Natural killer cell (primary cell): ENCODE measurements at regions not wholly inside any gene's neighbourhood (a gene's known extent, or its start where the extent isn't known, plus 50 kb on each side); places are given as distances from the start of the nearest gene placed in this dataset.
"Not testable (repeated sequence)": the region's sequence is repeated elsewhere in the genome, so short reads cannot be mapped to it uniquely, and the experiment has no call there.

Experiments
- ATAC-seq, 3 donors: fragments of 150-1000 bp in 2 of 3; fragments of 200-7000 bp in 1 of 3; cut with Tn5 transposase; 1 replicate in 1 of 3; 2 replicates in 2 of 3; pipeline ENCODE4 v1.10.0; 2021; ENCODE audit warnings: mild to moderate bottlenecking in 2 of 3, moderate library complexity in 2 of 3
- DNase-seq, 2 donors: peaks; one replicate each; pipeline versions ENCODE4 v3.0.0 to v3.0.0-alpha.2; 2013 to 2021; ENCODE audit warnings: mixed read lengths in 1 of 2
- H3K27ac ChIP-seq: one replicate; pipeline ENCODE4 v1.5.1; 2013; ENCODE audit warnings: mild to moderate bottlenecking, low read length
- H3K27me3 ChIP-seq: one replicate; pipeline ENCODE4 v1.6.1; 2013; ENCODE audit warnings: low read length; ENCODE audit not compliant: control insufficient read depth, insufficient read depth
- H3K36me3 ChIP-seq: one replicate; pipeline ENCODE4 v1.6.1; 2013; ENCODE audit warnings: low read length; ENCODE audit not compliant: control insufficient read depth, insufficient read depth
- H3K4me1 ChIP-seq: one replicate; pipeline ENCODE4 v1.6.1; 2013; ENCODE audit warnings: low read length; ENCODE audit not compliant: control insufficient read depth, insufficient read depth
- H3K4me3 ChIP-seq: one replicate; pipeline ENCODE4 v1.5.1; 2013; ENCODE audit warnings: low read length
- H3K9me3 ChIP-seq: one replicate; pipeline ENCODE4 v1.6.1; 2013; ENCODE audit warnings: low read length; ENCODE audit not compliant: control insufficient read depth, insufficient read depth
- H3K27ac Mint-ChIP-seq, 2 donors: one replicate each; pipeline ENCODE4 v1.8.0; 2022; ENCODE audit warnings: mild to moderate bottlenecking in 2 of 2, mixed read lengths in 2 of 2, moderate library complexity in 1 of 2
- H3K27me3 Mint-ChIP-seq, 2 donors: one replicate each; pipeline ENCODE4 v1.8.0; 2022; ENCODE audit warnings: low read depth in 2 of 2, mixed read lengths in 2 of 2
- H3K36me3 Mint-ChIP-seq: one replicate; pipeline ENCODE4 v1.8.0; 2022; ENCODE audit warnings: mixed read lengths
- H3K4me1 Mint-ChIP-seq, 2 donors: one replicate each; pipeline ENCODE4 v1.8.0; 2022; ENCODE audit warnings: mixed read lengths in 2 of 2
- H3K4me3 Mint-ChIP-seq: one replicate; pipeline ENCODE4 v1.8.0; 2022; ENCODE audit warnings: mild to moderate bottlenecking, moderate library complexity, mixed read lengths
- H3K9me3 Mint-ChIP-seq, 2 donors: one replicate each; pipeline ENCODE4 v1.8.0; 2022; ENCODE audit warnings: mixed read lengths in 2 of 2
- CTCF ChIP-seq: fragments of 200-600 bp; IDR thresholded peaks from one replicate; pipeline ENCODE4 v1.8.0; 2022; ENCODE audit warnings: antibody characterized with exemption
- WGBS: methylation state at CpG from one replicate; pipeline ENCODE4 v1.1.7; 2013; ENCODE audit warnings: missing lambda C conversion rate; ENCODE audit not compliant: insufficient coverage; 5-methylcytosine and 5-hydroxymethylcytosine counted together
- intact Hi-C: fragments of 100-400 bp; cut with micrococcal nuclease; formaldehyde crosslinking; loops from one replicate; pipeline ENCODE4 v1.14.2; 2022

- intact Hi-C loops = no loop called here
- H3K36me3 ChIP-seq = no peaks in the 10 kb centered on the region
- ATAC-seq = no peak
Measured at GRCh38 chr5:82986404-82986803, 90.8 kb downstream of the TMEM167A start.

GRCh38 chr5:82985763-82986162 lies 91.4 kb downstream of the TMEM167A start:
- Mint-ChIP-seq H3K4me1 (no peaks in the 10 kb centered on the region), H3K27ac (no peak overlapping the region), H3K4me3 (no peak overlapping the region), H3K9me3 (no peaks in the 10 kb centered on the region), H3K36me3 (no peaks in the 10 kb centered on the region), H3K27me3 (no peaks in the 10 kb centered on the region)
- WGBS = 38% methylated on average over 1 of the region's 2 CpGs
- H3K36me3 ChIP-seq = no peaks in the 10 kb centered on the region
- H3K4me3 ChIP-seq = no peak overlapping the region
- H3K27me3 ChIP-seq = no peaks in the 10 kb centered on the region
- H3K9me3 ChIP-seq = no peaks in the 10 kb centered on the region
- intact Hi-C loops = no loop called here
- H3K4me1 ChIP-seq = no peaks in the 10 kb centered on the region
- TF ChIP-seq CTCF = no peak
- ATAC-seq (no peak), DNase-seq (no peak)
- no peak overlapping the region for H3K27ac ChIP-seq

More at GRCh38 chr5:82986404-82986803, 90.8 kb downstream of the TMEM167A start:
- H3K4me3 ChIP-seq = no peak overlapping the region
- H3K36me3 Mint-ChIP-seq = no peaks in the 10 kb centered on the region
- H3K4me1 ChIP-seq = no peaks in the 10 kb centered on the region
- H3K27ac Mint-ChIP-seq = no peak overlapping the region
- H3K27me3 ChIP-seq = no peaks in the 10 kb centered on the region
- no peaks in the 10 kb centered on the region for H3K27me3 Mint-ChIP-seq
- no peaks in the 10 kb centered on the region for H3K9me3 Mint-ChIP-seq
- H3K27ac ChIP-seq = no peak overlapping the region
- no peak for DNase-seq
- TF ChIP-seq CTCF = no peak
- no peaks in the 10 kb centered on the region for H3K4me1 Mint-ChIP-seq
- no peaks in the 10 kb centered on the region for H3K9me3 ChIP-seq
- H3K4me3 Mint-ChIP-seq = no peak overlapping the region

- no peaks in the 10 kb centered on the region for H3K9me3 ChIP-seq
- DNase-seq (no peak), ATAC-seq (no peak)
- no peak overlapping the region for H3K27ac Mint-ChIP-seq
- no peaks in the 10 kb centered on the region for H3K27me3 Mint-ChIP-seq
- peaks cover 0 to under 1% of the 10 kb centered on the region in 2 donors for H3K9me3 Mint-ChIP-seq
- no peaks in the 10 kb centered on the region for H3K27me3 ChIP-seq
- intact Hi-C loops = no loop called here
- no peak overlapping the region for H3K27ac ChIP-seq
- H3K36me3 Mint-ChIP-seq = no peaks in the 10 kb centered on the region
- no peaks in the 10 kb centered on the region for H3K4me1 Mint-ChIP-seq
- no peak overlapping the region for H3K4me3 Mint-ChIP-seq
- H3K4me3 ChIP-seq = no peak overlapping the region
- WGBS = 54% methylated on average over 10 of the region's 10 CpGs
- TF ChIP-seq CTCF = no peak
- H3K36me3 ChIP-seq = no peaks in the 10 kb centered on the region
- H3K4me1 ChIP-seq = no peaks in the 10 kb centered on the region
Measured at GRCh38 chr5:82984786-82985735, 92.1 kb downstream of the TMEM167A start.

GRCh38 chr5:82982846-82983245 lies 94.3 kb downstream of the TMEM167A start:
- Histone ChIP-seq H3K27ac (no peak overlapping the region), H3K27me3 (no peaks in the 10 kb centered on the region), H3K4me1 (no peaks in the 10 kb centered on the region), H3K4me3 (no peak overlapping the region), H3K36me3 (no peaks in the 10 kb centered on the region), H3K9me3 (no peaks in the 10 kb centered on the region)
- DNase-seq = no peak
- Mint-ChIP-seq H3K36me3 (no peaks in the 10 kb centered on the region), H3K4me1 (no peaks in the 10 kb centered on the region), H3K9me3 (peaks cover 0 to 14% of the 10 kb centered on the region in 2 donors), H3K4me3 (no peak overlapping the region), H3K27ac (no peak overlapping the region), H3K27me3 (no peaks in the 10 kb centered on the region)
- no CpG with 5 or more reads among the region's 2 CpGs for WGBS
- intact Hi-C loops = no loop called here
- ATAC-seq = no peak
- no peak for TF ChIP-seq CTCF

- H3K27me3 ChIP-seq, H3K4me1 ChIP-seq, H3K4me1 Mint-ChIP-seq, H3K36me3 Mint-ChIP-seq, H3K27ac ChIP-seq, H3K4me3 ChIP-seq, H3K27ac Mint-ChIP-seq, ATAC-seq, intact Hi-C loops, H3K27me3 Mint-ChIP-seq, DNase-seq, H3K36me3 ChIP-seq, H3K4me3 Mint-ChIP-seq: not testable (repeated sequence)
- peaks cover 14% of the 10 kb centered on the region for H3K9me3 ChIP-seq
- H3K9me3 Mint-ChIP-seq = peaks cover 11 to 29% of the 10 kb centered on the region in 2 donors
Measured at GRCh38 chr5:82976887-82977286, 100.3 kb downstream of the TMEM167A start.
